Heart left ventricle (tissue), 16 donors: ENCODE measurements at regions not wholly inside any gene's neighbourhood (a gene's known extent, or its start where the extent isn't known, plus 50 kb on each side); places are given as distances from the start of the nearest gene placed in this dataset.

Experiments
- ATAC-seq, 4 donors: fragments of 200-7000 bp; cut with Tn5 transposase; one replicate each; pipeline ENCODE4 v1.9.1; 2020 to 2022; ENCODE audit warnings: moderate library complexity in 4 of 4, mild to moderate bottlenecking in 3 of 4, moderate number of reproducible peaks in 1 of 4
- DNase-seq, 5 donors: peaks; one replicate each; pipeline ENCODE4 v3.0.0-alpha.2; 2020
- H3K27ac ChIP-seq, 12 donors: fragments of 200-600 bp; sonication (generic) in 4 of 12; one replicate each; pipeline versions ENCODE4 v1.5.0 to v1.8.0; 2016 to 2022; ENCODE audit warnings: mild to moderate bottlenecking in 2 of 12
- H3K27me3 ChIP-seq, 9 donors: fragments of 200-600 bp; sonication (generic) in 2 of 9; one replicate each; pipeline versions ENCODE4 v1.5.1 to v1.8.0; 2016 to 2022; ENCODE audit warnings: mild to moderate bottlenecking in 3 of 9
- H3K36me3 ChIP-seq, 9 donors: fragments of 200-600 bp; sonication (generic) in 2 of 9; one replicate each; pipeline versions ENCODE4 v1.5.0 to v1.8.0; 2018 to 2022; ENCODE audit warnings: mild to moderate bottlenecking in 2 of 9
- H3K4me1 ChIP-seq, 12 donors: fragments of 200-600 bp; sonication (generic) in 4 of 12; one replicate each; pipeline versions ENCODE4 v1.5.0 to v1.8.0; 2016 to 2022; ENCODE audit warnings: mild to moderate bottlenecking in 3 of 12
- H3K4me3 ChIP-seq, 12 donors: fragments of 200-600 bp; sonication (generic) in 4 of 12; one replicate each; pipeline versions ENCODE4 v1.5.0 to v1.8.0; 2017 to 2022; ENCODE audit warnings: mild to moderate bottlenecking in 9 of 12, moderate library complexity in 4 of 12
- H3K9me3 ChIP-seq, 12 donors: fragments of 200-600 bp; sonication (generic) in 4 of 12; one replicate each; pipeline versions ENCODE4 v1.5.0 to v1.8.0; 2016 to 2022; ENCODE audit warnings: mild to moderate bottlenecking in 1 of 12
- POLR2A ChIP-seq, 2 donors: fragments of 450-650 bp; IDR thresholded peaks; one replicate each; pipeline ENCODE4 v1.6.1; 2017; ENCODE audit warnings: antibody characterized with exemption in 2 of 2, mild to moderate bottlenecking in 2 of 2, moderate library complexity in 2 of 2
- WGBS, 4 donors: extraction: QIAGEN DNeasy Blood & Tissue Kit in 2 of 4; methylation state at CpG; one replicate each; pipeline versions ENCODE4 v1.1.5 to v1.1.7; 2013 to 2018; 5-methylcytosine and 5-hydroxymethylcytosine counted together
- intact Hi-C, 10 donors: fragments of 100-400 bp; cut with DNase I; formaldehyde crosslinking; loops; one replicate each; pipeline versions ENCODE4 v1.11.1 to v1.14.2; 2022
- TF ChIP-seq, protein P1 (sequence below), 12 donors: fragments of 200-600 bp; sonication (generic) in 4 of 12; IDR thresholded peaks; one replicate each; pipeline versions ENCODE4 v1.5.0 to v1.8.0; 2018 to 2022; ENCODE audit warnings: antibody characterized with exemption in 12 of 12, mild to moderate bottlenecking in 5 of 12
- donor health status: ischemic (EF 13 %, LVEDD 7.1; RV severe dilation, severe dysfunction).
- donor health status: healthy with polysubstance abuse.
- donor health status: DM: no; HTN: yes; CAD: no.
- donor health status: DM: no; HTN: no; CAD: no.
- donor health status: ischemic (EF 25% LVEDD 6.9; RV normal size, moderate dysfunction).
- donor health status: ischemic (EF 25% LVEDD 5.7; RV mildly dilated, moderate dysfunction).
- donor health status: healthy.
- donor health status: DM: yes; HTN: yes; CAD: no.
- donor health status: ischemic (EF 35%, LVEDD 5.7; RV mildly dilated, moderate dysfunction).
- donor health status: nonischemic (EF 11% LVEDD 7.7; RV severe dilation, severe dysfunction).
- donor health status: DM: yes; HTN: yes; CAD: no.
- donor health status: PGD.
- donor health status: ischemic (EF 29% LVEDD 5.4; RV normal size, mild dysfunction).
- donor health status: nonischemic (EF 23%, LVEDD 6.1; RV moderate dilation, normal function).

DNA sequence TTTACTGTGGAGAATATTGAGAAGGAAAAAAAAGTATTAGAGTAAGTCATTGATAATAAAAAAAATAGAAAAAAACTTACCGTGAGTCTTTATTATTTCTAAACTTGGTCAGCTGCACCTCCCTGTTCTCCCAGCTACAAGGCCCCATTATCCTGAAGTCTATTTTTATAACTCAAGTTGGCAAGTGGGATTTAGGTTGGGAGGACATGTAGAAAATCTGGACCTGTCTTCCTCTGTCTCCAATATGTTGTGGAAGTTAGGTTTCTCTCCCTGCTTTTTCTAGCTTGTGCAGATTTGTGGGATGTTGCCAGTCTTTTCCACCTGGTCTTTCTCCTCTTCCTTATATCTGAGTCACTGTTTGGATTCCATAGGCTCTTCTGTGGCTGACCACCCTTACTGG, 361.4 kb downstream of the HLX start:
- intact Hi-C loops: no loop called here
- peak overlapping the region in 1 of 12 donors; percentile 8 for H3K4me3 ChIP-seq

GRCh38 chr1:221241157-221241556, 361.9 kb downstream of the HLX start:
- ATAC-seq (no peak), DNase-seq (no peak)
- Histone ChIP-seq H3K4me3 (no peak overlapping the region), H3K4me1 (peaks cover 0 to 12% (median 0%) of the 10 kb centered on the region in 12 donors), H3K9me3 (no peaks in the 10 kb centered on the region), H3K27me3 (no peaks in the 10 kb centered on the region), H3K36me3 (no peaks in the 10 kb centered on the region), H3K27ac (peak overlapping the region in 4 of 12 donors; percentile 3 to 43 (median 26))
- intact Hi-C loops: no loop called here
- TF ChIP-seq, protein P1, sequence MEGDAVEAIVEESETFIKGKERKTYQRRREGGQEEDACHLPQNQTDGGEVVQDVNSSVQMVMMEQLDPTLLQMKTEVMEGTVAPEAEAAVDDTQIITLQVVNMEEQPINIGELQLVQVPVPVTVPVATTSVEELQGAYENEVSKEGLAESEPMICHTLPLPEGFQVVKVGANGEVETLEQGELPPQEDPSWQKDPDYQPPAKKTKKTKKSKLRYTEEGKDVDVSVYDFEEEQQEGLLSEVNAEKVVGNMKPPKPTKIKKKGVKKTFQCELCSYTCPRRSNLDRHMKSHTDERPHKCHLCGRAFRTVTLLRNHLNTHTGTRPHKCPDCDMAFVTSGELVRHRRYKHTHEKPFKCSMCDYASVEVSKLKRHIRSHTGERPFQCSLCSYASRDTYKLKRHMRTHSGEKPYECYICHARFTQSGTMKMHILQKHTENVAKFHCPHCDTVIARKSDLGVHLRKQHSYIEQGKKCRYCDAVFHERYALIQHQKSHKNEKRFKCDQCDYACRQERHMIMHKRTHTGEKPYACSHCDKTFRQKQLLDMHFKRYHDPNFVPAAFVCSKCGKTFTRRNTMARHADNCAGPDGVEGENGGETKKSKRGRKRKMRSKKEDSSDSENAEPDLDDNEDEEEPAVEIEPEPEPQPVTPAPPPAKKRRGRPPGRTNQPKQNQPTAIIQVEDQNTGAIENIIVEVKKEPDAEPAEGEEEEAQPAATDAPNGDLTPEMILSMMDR (IDR thresholded peaks at IDR 0.05): no peak
- no peak for TF ChIP-seq POLR2A (IDR thresholded peaks at IDR 0.05)
- WGBS, 4 donors: 85 to 100% (median 94%) methylated on average over 1 of the region's 1 CpG

More for the DNA sequence above, 361.4 kb downstream of the HLX start:
- DNase-seq (no peak), ATAC-seq (peak in 3 of 4 donors; percentile 53 to 67 (median 58))
- Histone ChIP-seq H3K4me1 (peaks cover 0 to 12% (median 0%) of the 10 kb centered on the region in 12 donors), H3K27me3 (no peaks in the 10 kb centered on the region), H3K36me3 (no peaks in the 10 kb centered on the region), H3K27ac (peak overlapping the region in 4 of 12 donors; percentile 3 to 43 (median 26)), H3K9me3 (no peaks in the 10 kb centered on the region)
- TF ChIP-seq, protein P1 (IDR thresholded peaks at IDR 0.05): no peak
- no peak for TF ChIP-seq POLR2A (IDR thresholded peaks at IDR 0.05)
- 21 to 35% (median 27%) methylated on average over 1 of the region's 1 CpG for WGBS, 4 donors

GRCh38 chr1:221241592-221241991, 362.3 kb downstream of the HLX start:
- Histone ChIP-seq H3K27me3 (no peaks in the 10 kb centered on the region), H3K36me3 (no peaks in the 10 kb centered on the region), H3K4me1 (peaks cover 0 to 12% (median 0%) of the 10 kb centered on the region in 12 donors), H3K4me3 (no peak overlapping the region), H3K9me3 (no peaks in the 10 kb centered on the region), H3K27ac (no peak overlapping the region)
- intact Hi-C loops: no loop called here
- TF ChIP-seq, protein P1 (IDR thresholded peaks at IDR 0.05): no peak
- no peak for TF ChIP-seq POLR2A (IDR thresholded peaks at IDR 0.05)
- ATAC-seq (peak in 1 of 4 donors; percentile 38), DNase-seq (no peak)
- WGBS, 4 donors: 53 to 60% (median 56%) methylated on average over 2 of the region's 2 CpGs

DNA sequence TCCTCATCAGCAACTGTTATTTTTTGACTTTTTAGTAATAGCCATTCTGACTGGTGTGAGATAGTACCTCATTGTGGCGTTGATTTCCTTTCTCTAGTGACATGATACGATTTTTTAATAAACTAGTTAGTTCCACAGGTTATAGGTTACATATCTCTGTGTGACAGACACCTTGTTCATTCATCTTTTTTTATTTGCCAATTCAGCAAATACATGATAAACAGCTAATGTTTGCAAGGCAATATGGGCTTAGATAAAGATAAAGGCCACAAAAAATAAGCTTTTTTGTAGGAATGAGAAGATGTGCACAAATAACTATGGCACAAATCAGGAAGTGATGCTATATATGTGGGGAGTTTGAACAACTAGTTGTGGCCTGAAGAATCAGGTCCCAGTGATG, 366.8 kb downstream of the HLX start:
- no peak for ATAC-seq
- no peak for DNase-seq
- H3K36me3 ChIP-seq: no peaks in the 10 kb centered on the region
- H3K4me3 ChIP-seq: no peak overlapping the region
- TF ChIP-seq, protein P1 (IDR thresholded peaks at IDR 0.05): no peak
- TF ChIP-seq POLR2A (IDR thresholded peaks at IDR 0.05): no peak
- no peaks in the 10 kb centered on the region for H3K27me3 ChIP-seq
- 86 to 94% (median 91%) methylated on average over 2 of the region's 2 CpGs for WGBS, 4 donors
- intact Hi-C loops: no loop called here
- H3K4me1 ChIP-seq: peaks cover 0 to 6% (median 0%) of the 10 kb centered on the region in 12 donors
- no peaks in the 10 kb centered on the region for H3K9me3 ChIP-seq
- no peak overlapping the region for H3K27ac ChIP-seq
